ENCODE measurements at regions not wholly inside any gene's neighbourhood (a gene's known extent, or its start where the extent isn't known, plus 50 kb on each side); places are given as distances from the start of the nearest gene placed in this dataset.

DNA sequence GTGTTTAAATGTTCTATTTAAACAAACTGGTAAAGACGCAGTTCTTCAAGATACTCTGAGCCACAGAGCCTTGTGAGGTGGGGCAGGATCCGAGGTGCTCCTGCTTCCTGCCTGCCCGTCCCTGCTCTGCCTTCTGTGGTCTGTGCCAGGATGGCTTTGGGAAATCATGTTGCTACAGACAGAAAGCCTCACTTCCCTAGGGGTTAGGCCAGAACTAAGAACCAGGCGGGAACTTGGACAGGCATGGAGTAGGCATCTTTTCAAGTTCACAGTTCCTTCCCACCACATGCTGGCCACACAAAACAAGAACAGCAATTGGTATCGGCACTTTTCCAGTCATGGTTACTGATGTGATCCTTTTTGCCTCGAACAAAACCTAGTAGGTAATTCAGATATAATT lies 67.7 kb upstream of the SPOCK1 start:
- no peak overlapping the region for H2AFZ ChIP-seq (ENCODE audit: low read length)

DNA sequence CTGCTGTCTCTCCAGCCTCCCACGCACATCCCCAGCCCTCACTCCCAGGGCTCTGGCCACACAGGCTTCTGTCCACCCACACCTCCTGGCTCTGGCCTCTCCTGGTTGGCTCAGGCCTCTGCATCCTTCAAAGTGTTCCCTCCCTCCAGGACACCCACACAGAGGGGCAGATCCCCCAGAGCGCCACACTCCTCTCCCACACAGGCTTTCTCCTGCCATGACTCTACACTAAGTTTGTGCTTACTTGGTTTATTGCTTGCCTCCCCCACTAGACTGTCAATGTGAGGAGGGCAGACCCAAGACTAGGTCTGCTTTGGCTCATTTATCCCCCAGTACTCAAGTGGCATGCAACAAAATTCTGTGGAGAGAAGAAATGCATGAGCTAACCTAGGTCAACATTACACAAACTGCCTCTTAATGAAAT lies 67.0 kb upstream of the SPOCK1 start:
- no peaks in the 10 kb centered on the region for H3K4me1 ChIP-seq (ENCODE audit: insufficient read depth, low read length)
- H3K4me2 ChIP-seq (ENCODE audit: low read depth, low read length) = no peak overlapping the region
- no peak overlapping the region for H3K27ac ChIP-seq (ENCODE audit: extremely low read length, insufficient read depth, low read length)
- FAIRE-seq = no peak
- no peaks in the 10 kb centered on the region for H4K20me1 ChIP-seq (ENCODE audit: insufficient read depth, low read length)
- WGBS (ENCODE audit: low lambda C conversion rate) = 17% methylated on average over 2 of the region's 2 CpGs
- no peak for ATAC-seq
- BruUV-seq (replicated peaks) = no TSS peak
- no peaks in the 10 kb centered on the region for H3K9me3 ChIP-seq (ENCODE audit: low read length)
- no peaks in the 10 kb centered on the region for H3K36me3 ChIP-seq (replicated peaks in 1 of 2; ENCODE audit: control insufficient read depth in 1 of 2, insufficient read depth in 2 of 2, low read length in 2 of 2)
- ChIA-PET POLR2A (no interaction called here), CTCF (ENCODE audit: low intra/inter-chr PET ratio, low total read pairs) (no interaction called here)
- no peak overlapping the region for H2AFZ ChIP-seq (ENCODE audit: low read length)
- H3K9ac ChIP-seq (ENCODE audit: insufficient read depth, low read depth, low read length) = no peak overlapping the region
- no peak for DNase-seq (ENCODE audit: low spot score)
- in situ Hi-C loops (cut with HindIII; ENCODE audit: extremely low pct_ligation_motif_present, low pct_unique_long_range_greater_than_20kb) (no loop called here), intact Hi-C loops (cut with micrococcal nuclease; ENCODE audit: unreplicated experiment) (no loop called here)
- H3K4me3 ChIP-seq (replicated peaks in 1 of 3; ENCODE audit: insufficient read depth in 1 of 3, low read depth in 2 of 3, low read length in 3 of 3) = no peak overlapping the region
- H3K79me2 ChIP-seq (ENCODE audit: insufficient read depth, low read length) = no peaks in the 10 kb centered on the region
- peaks cover 0 to 28% of the 10 kb centered on the region in 2 experiments; a peak in 3 of 5 replicates for H3K27me3 ChIP-seq (ENCODE audit: control insufficient read depth in 1 of 2, insufficient read depth in 2 of 2, low read length in 2 of 2)
- no peak for TF ChIP-seq ZNF616 (CRISPR knock-in tag; IDR thresholded peaks at IDR 0.05; ENCODE audit: low read depth)
- no peak for TF ChIP-seq CREB1 (IDR thresholded peaks at IDR 0.05)
- no peak for TF ChIP-seq CREB1 (CRISPR knock-in tag; IDR thresholded peaks at IDR 0.05)
- no peak for TF ChIP-seq REPIN1 (CRISPR knock-in tag; IDR thresholded peaks at IDR 0.05; ENCODE audit: borderline replicate concordance, low read depth)
- no peak for TF ChIP-seq ZSCAN9 (CRISPR knock-in tag; IDR thresholded peaks at IDR 0.05; ENCODE audit: borderline replicate concordance)
- TF ChIP-seq, protein P1, sequence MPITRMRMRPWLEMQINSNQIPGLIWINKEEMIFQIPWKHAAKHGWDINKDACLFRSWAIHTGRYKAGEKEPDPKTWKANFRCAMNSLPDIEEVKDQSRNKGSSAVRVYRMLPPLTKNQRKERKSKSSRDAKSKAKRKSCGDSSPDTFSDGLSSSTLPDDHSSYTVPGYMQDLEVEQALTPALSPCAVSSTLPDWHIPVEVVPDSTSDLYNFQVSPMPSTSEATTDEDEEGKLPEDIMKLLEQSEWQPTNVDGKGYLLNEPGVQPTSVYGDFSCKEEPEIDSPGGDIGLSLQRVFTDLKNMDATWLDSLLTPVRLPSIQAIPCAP (CRISPR knock-in tag; IDR thresholded peaks at IDR 0.05; ENCODE audit: low read depth) = no peak
- no peak for TF ChIP-seq ZNF607 (CRISPR knock-in tag; IDR thresholded peaks at IDR 0.05; ENCODE audit: borderline replicate concordance)
- TF ChIP-seq KLF6 (CRISPR knock-in tag; IDR thresholded peaks at IDR 0.05) = no peak
- TF ChIP-seq DNMT3B (CRISPR knock-in tag; conservative IDR thresholded peaks at IDR 0.05) = no peak
- TF ChIP-seq REXO4 (CRISPR knock-in tag; IDR thresholded peaks at IDR 0.05; ENCODE audit: borderline replicate concordance) = no peak
- TF ChIP-seq ZFP82 (CRISPR knock-in tag; IDR thresholded peaks at IDR 0.05; ENCODE audit: borderline replicate concordance) = no peak
- TF ChIP-seq, protein P2, sequence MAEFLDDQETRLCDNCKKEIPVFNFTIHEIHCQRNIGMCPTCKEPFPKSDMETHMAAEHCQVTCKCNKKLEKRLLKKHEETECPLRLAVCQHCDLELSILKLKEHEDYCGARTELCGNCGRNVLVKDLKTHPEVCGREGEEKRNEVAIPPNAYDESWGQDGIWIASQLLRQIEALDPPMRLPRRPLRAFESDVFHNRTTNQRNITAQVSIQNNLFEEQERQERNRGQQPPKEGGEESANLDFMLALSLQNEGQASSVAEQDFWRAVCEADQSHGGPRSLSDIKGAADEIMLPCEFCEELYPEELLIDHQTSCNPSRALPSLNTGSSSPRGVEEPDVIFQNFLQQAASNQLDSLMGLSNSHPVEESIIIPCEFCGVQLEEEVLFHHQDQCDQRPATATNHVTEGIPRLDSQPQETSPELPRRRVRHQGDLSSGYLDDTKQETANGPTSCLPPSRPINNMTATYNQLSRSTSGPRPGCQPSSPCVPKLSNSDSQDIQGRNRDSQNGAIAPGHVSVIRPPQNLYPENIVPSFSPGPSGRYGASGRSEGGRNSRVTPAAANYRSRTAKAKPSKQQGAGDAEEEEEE (CRISPR knock-in tag; IDR thresholded peaks at IDR 0.05; ENCODE audit: borderline replicate concordance) = no peak

More for the DNA sequence above, 67.7 kb upstream of the SPOCK1 start:
- no peak overlapping the region for H3K4me2 ChIP-seq (ENCODE audit: low read depth, low read length)
- DNase-seq (ENCODE audit: low spot score) = no peak
- H3K9ac ChIP-seq (ENCODE audit: insufficient read depth, low read depth, low read length) = no peak overlapping the region
- no peak overlapping the region for H3K4me3 ChIP-seq (replicated peaks in 1 of 3; ENCODE audit: insufficient read depth in 1 of 3, low read depth in 2 of 3, low read length in 3 of 3)
- no peaks in the 10 kb centered on the region for H4K20me1 ChIP-seq (ENCODE audit: insufficient read depth, low read length)
- 2% methylated on average over 6 of the region's 6 CpGs for WGBS (ENCODE audit: low lambda C conversion rate)
- ATAC-seq = no peak
- in situ Hi-C loops (cut with HindIII; ENCODE audit: extremely low pct_ligation_motif_present, low pct_unique_long_range_greater_than_20kb) = no loop called here
- BruUV-seq (replicated peaks) = no TSS peak
- CTCF ChIA-PET (ENCODE audit: low intra/inter-chr PET ratio, low total read pairs) = no interaction called here
- no peaks in the 10 kb centered on the region for H3K4me1 ChIP-seq (ENCODE audit: insufficient read depth, low read length)
- no peaks in the 10 kb centered on the region for H3K36me3 ChIP-seq (replicated peaks in 1 of 2; ENCODE audit: control insufficient read depth in 1 of 2, insufficient read depth in 2 of 2, low read length in 2 of 2)
- FAIRE-seq = no peak
- peaks cover 0 to 28% of the 10 kb centered on the region in 2 experiments; a peak in 3 of 5 replicates for H3K27me3 ChIP-seq (ENCODE audit: control insufficient read depth in 1 of 2, insufficient read depth in 2 of 2, low read length in 2 of 2)
- no peaks in the 10 kb centered on the region for H3K9me3 ChIP-seq (ENCODE audit: low read length)
- POLR2A ChIA-PET = no interaction called here
- TF ChIP-seq NFKB2 (CRISPR knock-in tag; IDR thresholded peaks at IDR 0.05; ENCODE audit: borderline replicate concordance) (no peak), NCOA5 (CRISPR knock-in tag; IDR thresholded peaks at IDR 0.05) (no peak), KDM5B (CRISPR knock-in tag; IDR thresholded peaks at IDR 0.05; ENCODE audit: borderline replicate concordance) (no peak), HNRNPLL (IDR thresholded peaks at IDR 0.05; ENCODE audit: low read depth, low read length, poor library complexity, severe bottlenecking) (no peak), ZNF282 (IDR thresholded peaks at IDR 0.05; ENCODE audit: partially characterized antibody) (no peak), CEBPB (IDR thresholded peaks at IDR 0.05; ENCODE audit: borderline replicate concordance, low read depth, low read length) (no peak), HOXA9 (CRISPR knock-in tag; IDR thresholded peaks at IDR 0.05; ENCODE audit: borderline replicate concordance) (no peak), ZNF264 (CRISPR knock-in tag; IDR thresholded peaks at IDR 0.05) (no peak), ZNF589 (CRISPR knock-in tag; conservative IDR thresholded peaks at IDR 0.05) (no peak)
- TF ChIP-seq, protein P3, sequence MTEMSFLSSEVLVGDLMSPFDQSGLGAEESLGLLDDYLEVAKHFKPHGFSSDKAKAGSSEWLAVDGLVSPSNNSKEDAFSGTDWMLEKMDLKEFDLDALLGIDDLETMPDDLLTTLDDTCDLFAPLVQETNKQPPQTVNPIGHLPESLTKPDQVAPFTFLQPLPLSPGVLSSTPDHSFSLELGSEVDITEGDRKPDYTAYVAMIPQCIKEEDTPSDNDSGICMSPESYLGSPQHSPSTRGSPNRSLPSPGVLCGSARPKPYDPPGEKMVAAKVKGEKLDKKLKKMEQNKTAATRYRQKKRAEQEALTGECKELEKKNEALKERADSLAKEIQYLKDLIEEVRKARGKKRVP (CRISPR knock-in tag; IDR thresholded peaks at IDR 0.05) = no peak
- TF ChIP-seq, protein P4, sequence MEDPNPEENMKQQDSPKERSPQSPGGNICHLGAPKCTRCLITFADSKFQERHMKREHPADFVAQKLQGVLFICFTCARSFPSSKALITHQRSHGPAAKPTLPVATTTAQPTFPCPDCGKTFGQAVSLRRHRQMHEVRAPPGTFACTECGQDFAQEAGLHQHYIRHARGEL (CRISPR knock-in tag; IDR thresholded peaks at IDR 0.05) = no peak
- no peak overlapping the region for H3K27ac ChIP-seq (ENCODE audit: extremely low read length, insufficient read depth, low read length)
- intact Hi-C loops (cut with micrococcal nuclease; ENCODE audit: unreplicated experiment) = no loop called here
- H3K79me2 ChIP-seq (ENCODE audit: insufficient read depth, low read length) = no peaks in the 10 kb centered on the region

Data from HepG2 (cell line).